GM23248 (cell line): ENCODE measurements at regions not wholly inside any gene's neighbourhood (a gene's known extent, or its start where the extent isn't known, plus 50 kb on each side); places are given as distances from the start of the nearest gene placed in this dataset.

Experiments used
- DNase-seq: peaks from one replicate; pipeline ENCODE4 v3.0.0-alpha.2; 2015
- H2AFZ ChIP-seq: fragments of 200-600 bp; sonication (generic); 2 replicates; pipeline ENCODE4 v1.6.1; 2016; ENCODE audit warnings: antibody characterized with exemption
- H3F3A ChIP-seq: fragments of 200-600 bp; sonication (generic); 2 replicates; pipeline ENCODE4 v1.6.1; 2016; ENCODE audit warnings: mild to moderate bottlenecking, antibody characterized with exemption, mixed run types; ENCODE audit not compliant: insufficient read depth
- H3K27ac ChIP-seq: fragments of 200-600 bp; sonication (generic); 2 replicates; pipeline ENCODE4 v1.5.1; 2016; ENCODE audit warnings: mild to moderate bottlenecking
- H3K27me3 ChIP-seq: fragments of 200-600 bp; sonication (generic); replicated peaks from 2 replicates; pipeline ENCODE4 v1.6.1; 2016; ENCODE audit warnings: mild to moderate bottlenecking; ENCODE audit not compliant: insufficient read depth
- H3K36me3 ChIP-seq: fragments of 200-600 bp; sonication (generic); 2 replicates; pipeline ENCODE4 v1.6.1; 2016; ENCODE audit warnings: low read depth, mild to moderate bottlenecking
- H3K4me1 ChIP-seq: fragments of 200-600 bp; sonication (generic); 2 replicates; pipeline ENCODE4 v1.6.1; 2016; ENCODE audit warnings: mild to moderate bottlenecking; ENCODE audit not compliant: insufficient read depth
- H3K4me2 ChIP-seq: fragments of 200-600 bp; sonication (generic); one replicate; pipeline ENCODE4 v1.6.1; 2016; ENCODE audit warnings: mild to moderate bottlenecking; ENCODE audit not compliant: unreplicated experiment
- H3K4me3 ChIP-seq: fragments of 200-600 bp; sonication (generic); 2 replicates; pipeline ENCODE4 v1.5.1; 2016; ENCODE audit warnings: mild to moderate bottlenecking
- H3K79me2 ChIP-seq: fragments of 200-600 bp; sonication (generic); 2 replicates; pipeline ENCODE4 v1.6.1; 2016; ENCODE audit warnings: mild to moderate bottlenecking; ENCODE audit not compliant: insufficient read depth
- H3K9ac ChIP-seq: fragments of 200-600 bp; sonication (generic); 2 replicates; pipeline ENCODE4 v1.6.1; 2016; ENCODE audit warnings: mild to moderate bottlenecking
- H3K9me2 ChIP-seq: fragments of 200-600 bp; sonication (generic); 2 replicates; pipeline ENCODE4 v1.6.1; 2016; ENCODE audit warnings: mixed run types, mild to moderate bottlenecking, moderate library complexity; ENCODE audit not compliant: insufficient read depth
- H3K9me3 ChIP-seq: fragments of 200-600 bp; sonication (generic); one replicate; pipeline ENCODE4 v1.6.1; 2017; ENCODE audit warnings: low read depth
- H4K20me1 ChIP-seq: fragments of 200-600 bp; sonication (generic); 2 replicates; pipeline ENCODE4 v1.6.0; 2016; ENCODE audit not compliant: insufficient read depth
- EZH2 ChIP-seq: fragments of 200-600 bp; sonication (generic); IDR thresholded peaks from 2 replicates; pipeline ENCODE4 v1.6.1; 2018; ENCODE audit warnings: antibody characterized with exemption, mild to moderate bottlenecking; ENCODE audit not compliant: insufficient read depth, poor library complexity, severe bottlenecking
- EZH2phosphoT487 ChIP-seq: fragments of 200-600 bp; sonication (generic); IDR thresholded peaks from 2 replicates; pipeline ENCODE4 v1.6.1; 2018; ENCODE audit warnings: antibody characterized with exemption, moderate library complexity, mild to moderate bottlenecking, low read depth; ENCODE audit not compliant: insufficient read depth
- WGBS, 2 experiments: methylation state at CpG; one replicate each; pipeline ENCODE4 v1.1.6; 2015 to 2017; ENCODE audit warnings: low lambda C conversion rate in 2 of 2, low coverage in 1 of 2; ENCODE audit errors: missing lambda C conversion rate in 2 of 2; 5-methylcytosine and 5-hydroxymethylcytosine counted together
- in situ Hi-C: fragments of 300-500 bp; cut with MboI; formaldehyde crosslinking; loops from 2 replicates; pipeline ENCODE4 v1.15.0; 2020

DNA sequence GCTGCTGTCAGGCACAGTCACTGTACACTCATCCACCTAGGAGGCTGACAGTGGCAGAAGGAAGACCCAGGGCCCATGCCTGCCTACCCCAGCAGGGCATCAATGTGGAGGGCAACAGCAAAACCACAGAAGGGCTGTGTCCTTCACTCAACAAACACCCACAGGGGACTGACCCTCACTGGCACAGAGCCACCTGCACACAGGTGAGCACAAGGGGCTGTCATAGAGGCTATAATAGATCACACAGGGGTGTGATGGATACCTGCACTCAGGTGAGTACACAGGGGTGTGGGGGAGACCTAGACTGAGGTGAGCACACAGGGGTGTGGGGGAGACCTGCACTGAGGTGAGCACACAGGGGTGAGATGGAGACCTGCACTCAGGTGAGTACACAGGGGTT is 132.8 kb upstream of the TCERG1L start:
- Histone ChIP-seq H3K36me3 (no peaks in the 10 kb centered on the region), H3F3A (no peaks in the 10 kb centered on the region), H3K79me2 (no peaks in the 10 kb centered on the region), H3K9me2 (no peaks in the 10 kb centered on the region), H3K27me3 (no peaks in the 10 kb centered on the region; the same call in 1 of the 2 replicates), H3K9ac (no peak overlapping the region), H4K20me1 (no peaks in the 10 kb centered on the region), H3K4me3 (no peak overlapping the region), H3K4me1 (no peaks in the 10 kb centered on the region), H2AFZ (no peak overlapping the region), H3K27ac (no peak overlapping the region), H3K4me2 (no peak overlapping the region), H3K9me3 (no peaks in the 10 kb centered on the region)
- in situ Hi-C loops: no loop called here
- no peak for DNase-seq
- TF ChIP-seq EZH2 (no peak), EZH2phosphoT487 (no peak)

DNA sequence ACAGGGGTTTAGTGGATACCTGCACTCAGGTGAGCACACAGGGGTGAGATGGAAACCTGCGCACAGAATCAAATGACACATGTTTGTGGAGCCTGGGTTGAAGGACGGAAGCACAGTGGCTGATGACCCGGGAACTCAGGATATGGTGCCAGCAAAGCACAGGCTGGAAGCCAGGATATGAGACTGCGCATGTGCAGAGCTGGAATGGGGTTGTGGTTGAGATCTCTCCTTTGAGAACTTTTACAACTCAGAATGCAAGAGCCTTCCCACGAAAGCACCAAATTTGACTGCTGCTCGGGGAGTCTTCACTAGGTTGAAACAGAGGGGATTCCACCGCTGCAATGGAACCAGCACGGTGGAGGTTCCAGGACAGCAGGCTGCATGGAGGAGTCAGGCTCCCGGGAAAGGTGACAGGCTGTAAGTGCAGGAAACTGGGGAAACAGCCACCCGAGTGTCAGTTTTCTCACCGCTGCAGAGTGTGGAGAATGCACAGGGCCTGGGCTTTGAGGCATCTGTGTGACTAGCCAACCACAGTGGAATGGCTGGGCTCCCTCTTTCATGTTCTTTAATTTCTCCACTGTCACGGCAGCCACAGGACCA is 133.4 kb upstream of the TCERG1L start:
- no peak for TF ChIP-seq EZH2
- no peak for TF ChIP-seq EZH2phosphoT487
- no peaks in the 10 kb centered on the region for H3K79me2 ChIP-seq
- in situ Hi-C loops: no loop called here

DNA sequence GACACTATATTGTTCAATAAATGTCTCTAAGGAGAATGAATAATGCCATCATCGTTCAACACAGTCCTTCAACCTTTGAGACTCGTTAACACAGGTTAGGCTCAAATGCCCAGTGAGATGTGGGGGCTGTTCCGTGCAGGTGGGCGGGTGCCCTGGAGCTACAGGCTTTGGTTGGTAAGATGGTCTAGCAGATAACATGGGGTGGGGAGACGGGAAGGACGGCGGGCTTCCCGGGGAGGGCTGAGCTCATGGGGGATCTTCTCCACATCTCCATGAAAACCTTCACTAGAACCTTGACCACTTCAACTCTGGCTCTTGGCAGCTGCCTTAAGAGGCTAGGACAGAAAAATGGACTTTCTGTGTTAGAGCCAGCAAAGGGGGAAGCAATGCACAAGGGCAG is 134.1 kb upstream of the TCERG1L start:
- Histone ChIP-seq H3K27ac (no peak overlapping the region), H3K36me3 (no peaks in the 10 kb centered on the region), H4K20me1 (no peaks in the 10 kb centered on the region), H3K4me2 (no peak overlapping the region), H3K4me3 (no peak overlapping the region), H3K9me2 (no peaks in the 10 kb centered on the region), H3K79me2 (no peaks in the 10 kb centered on the region), H3K9me3 (no peaks in the 10 kb centered on the region), H3K4me1 (no peaks in the 10 kb centered on the region), H3K27me3 (no peaks in the 10 kb centered on the region; the same call in 1 of the 2 replicates), H2AFZ (no peak overlapping the region), H3F3A (no peaks in the 10 kb centered on the region), H3K9ac (no peak overlapping the region)
- TF ChIP-seq EZH2phosphoT487 (no peak), EZH2 (no peak)
- no peak for DNase-seq
- 75 to 80% methylated on average over 8 of the region's 8 CpGs for WGBS, 2 experiments
- in situ Hi-C loops: no loop called here

More for the DNA sequence above, 133.4 kb upstream of the TCERG1L start:
- Histone ChIP-seq H3K9ac (no peak overlapping the region), H3K27me3 (no peaks in the 10 kb centered on the region; the same call in 1 of the 2 replicates), H2AFZ (no peak overlapping the region), H3K9me3 (no peaks in the 10 kb centered on the region), H4K20me1 (no peaks in the 10 kb centered on the region), H3K4me1 (no peaks in the 10 kb centered on the region), H3K27ac (no peak overlapping the region), H3K9me2 (no peaks in the 10 kb centered on the region), H3K4me2 (no peak overlapping the region), H3F3A (no peaks in the 10 kb centered on the region), H3K4me3 (no peak overlapping the region), H3K36me3 (no peaks in the 10 kb centered on the region)
- 17 to 22% methylated on average over 12 of the region's 12 CpGs for WGBS, 2 experiments
- no peak for DNase-seq

- Histone ChIP-seq H3K9ac (no peak overlapping the region), H3K36me3 (no peaks in the 10 kb centered on the region), H3K27me3 (no peaks in the 10 kb centered on the region; the same call in 1 of the 2 replicates), H3K79me2 (no peaks in the 10 kb centered on the region), H3K4me3 (no peak overlapping the region), H4K20me1 (no peaks in the 10 kb centered on the region), H3F3A (no peaks in the 10 kb centered on the region), H3K9me2 (no peaks in the 10 kb centered on the region), H3K9me3 (no peaks in the 10 kb centered on the region), H3K4me2 (no peak overlapping the region), H3K4me1 (no peaks in the 10 kb centered on the region), H3K27ac (no peak overlapping the region), H2AFZ (no peak overlapping the region)
- 67 to 68% methylated on average over 12 of the region's 12 CpGs for WGBS, 2 experiments
- no peak for DNase-seq
- in situ Hi-C loops: no loop called here
- TF ChIP-seq EZH2: no peak
- TF ChIP-seq EZH2phosphoT487: no peak
Observed at GRCh38 chr10:131446171-131446570, 134.7 kb upstream of the TCERG1L start.

DNA sequence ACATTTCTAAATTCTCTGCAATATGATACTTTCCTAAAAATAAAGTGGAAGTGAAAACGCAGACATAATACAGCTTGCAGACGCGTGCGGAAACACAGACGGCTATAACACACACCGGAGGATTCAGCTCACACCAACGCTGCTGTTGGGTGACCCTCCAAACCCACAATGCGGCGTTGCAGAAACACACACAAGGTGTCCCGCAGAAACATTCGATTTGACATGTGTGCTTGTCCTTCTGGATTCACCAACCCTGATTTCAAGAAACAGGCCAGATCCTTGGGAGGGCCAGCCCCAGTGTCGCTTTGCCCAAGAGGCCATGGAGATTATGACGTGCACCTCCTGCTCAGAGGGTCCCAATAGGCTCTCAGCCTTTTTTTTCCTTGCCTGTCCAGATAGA is 136.7 kb upstream of the TCERG1L start:
- Histone ChIP-seq H3K4me1 (no peaks in the 10 kb centered on the region), H3K79me2 (no peaks in the 10 kb centered on the region), H3K36me3 (no peaks in the 10 kb centered on the region), H3F3A (no peaks in the 10 kb centered on the region), H3K27me3 (no peaks in the 10 kb centered on the region; the same call in 1 of the 2 replicates), H3K9me2 (no peaks in the 10 kb centered on the region), H3K9ac (no peak overlapping the region), H3K27ac (no peak overlapping the region), H3K4me2 (no peak overlapping the region), H4K20me1 (no peaks in the 10 kb centered on the region), H3K4me3 (no peak overlapping the region), H2AFZ (no peak overlapping the region), H3K9me3 (no peaks in the 10 kb centered on the region)
- WGBS, 2 experiments: 64 to 66% methylated on average over 13 of the region's 13 CpGs
- TF ChIP-seq EZH2 (no peak), EZH2phosphoT487 (no peak)
- in situ Hi-C loops: no loop called here
- DNase-seq: no peak
